Testis (tissue), 2 donors: ENCODE measurements at regions not wholly inside any gene's neighbourhood (a gene's known extent, or its start where the extent isn't known, plus 50 kb on each side); places are given as distances from the start of the nearest gene placed in this dataset.

Experiments
- DNase-seq: peaks from one replicate; pipeline ENCODE4 v3.0.0-alpha.2; 2019
- H3K27ac ChIP-seq, 2 donors: fragments of 200-600 bp; sonication (generic); one replicate each; pipeline ENCODE4 v1.5.1; 2019
- H3K27me3 ChIP-seq: fragments of 200-600 bp; sonication (generic); one replicate; pipeline ENCODE4 v1.5.1; 2019
- H3K36me3 ChIP-seq: fragments of 200-600 bp; sonication (generic); one replicate; pipeline ENCODE4 v1.5.1; 2017; ENCODE audit warnings: low read depth; ENCODE audit errors: missing control alignments
- H3K4me1 ChIP-seq: fragments of 200-600 bp; sonication (generic); one replicate; pipeline ENCODE4 v1.5.1; 2019
- H3K4me3 ChIP-seq, 2 donors: fragments of 200-600 bp; sonication (generic); one replicate each; pipeline ENCODE4 v1.5.1; 2017 to 2019
- H3K9me3 ChIP-seq: fragments of 200-600 bp; sonication (generic); one replicate; pipeline ENCODE4 v1.5.1; 2017
- POLR2A ChIP-seq: fragments of 450-650 bp; IDR thresholded peaks from one replicate; pipeline ENCODE4 v1.6.1; 2017; ENCODE audit warnings: antibody characterized with exemption, mild to moderate bottlenecking, moderate library complexity
- WGBS, 2 donors: methylation state at CpG; one replicate each; pipeline ENCODE4 v1.1.5; 2018; 5-methylcytosine and 5-hydroxymethylcytosine counted together
- intact Hi-C: fragments of 100-400 bp; cut with DNase I; formaldehyde crosslinking; loops from one replicate; pipeline ENCODE4 v1.15.1; 2023; ENCODE audit warnings: low total_unique reads
- TF ChIP-seq, protein P1 (sequence below), 3 experiments: fragments of 450-650 bp in 2 of 3; fragments of 200-600 bp in 1 of 3; sonication (generic) in 1 of 3; IDR thresholded peaks; one replicate each; pipeline ENCODE4 v1.5.1; 2016 to 2019; ENCODE audit warnings: antibody characterized with exemption in 3 of 3, mild to moderate bottlenecking in 2 of 3, moderate library complexity in 1 of 3

GRCh38 chr3:8191406-8191805 is 310.2 kb upstream of the LMCD1 start:
- H3K4me1 ChIP-seq: no peaks in the 10 kb centered on the region
- 90 to 93% methylated on average over 1 of the region's 1 CpG for WGBS, 2 donors
- no peak overlapping the region for H3K4me3 ChIP-seq
- no peak for TF ChIP-seq POLR2A
- TF ChIP-seq, protein P1, sequence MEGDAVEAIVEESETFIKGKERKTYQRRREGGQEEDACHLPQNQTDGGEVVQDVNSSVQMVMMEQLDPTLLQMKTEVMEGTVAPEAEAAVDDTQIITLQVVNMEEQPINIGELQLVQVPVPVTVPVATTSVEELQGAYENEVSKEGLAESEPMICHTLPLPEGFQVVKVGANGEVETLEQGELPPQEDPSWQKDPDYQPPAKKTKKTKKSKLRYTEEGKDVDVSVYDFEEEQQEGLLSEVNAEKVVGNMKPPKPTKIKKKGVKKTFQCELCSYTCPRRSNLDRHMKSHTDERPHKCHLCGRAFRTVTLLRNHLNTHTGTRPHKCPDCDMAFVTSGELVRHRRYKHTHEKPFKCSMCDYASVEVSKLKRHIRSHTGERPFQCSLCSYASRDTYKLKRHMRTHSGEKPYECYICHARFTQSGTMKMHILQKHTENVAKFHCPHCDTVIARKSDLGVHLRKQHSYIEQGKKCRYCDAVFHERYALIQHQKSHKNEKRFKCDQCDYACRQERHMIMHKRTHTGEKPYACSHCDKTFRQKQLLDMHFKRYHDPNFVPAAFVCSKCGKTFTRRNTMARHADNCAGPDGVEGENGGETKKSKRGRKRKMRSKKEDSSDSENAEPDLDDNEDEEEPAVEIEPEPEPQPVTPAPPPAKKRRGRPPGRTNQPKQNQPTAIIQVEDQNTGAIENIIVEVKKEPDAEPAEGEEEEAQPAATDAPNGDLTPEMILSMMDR (IDR thresholded peaks at IDR 0.05): no peak
- no peaks in the 10 kb centered on the region for H3K9me3 ChIP-seq
- no peaks in the 10 kb centered on the region for H3K36me3 ChIP-seq
- no peaks in the 10 kb centered on the region for H3K27me3 ChIP-seq
- no peak overlapping the region for H3K27ac ChIP-seq
- intact Hi-C loops: no loop called here
- DNase-seq: no peak

DNA sequence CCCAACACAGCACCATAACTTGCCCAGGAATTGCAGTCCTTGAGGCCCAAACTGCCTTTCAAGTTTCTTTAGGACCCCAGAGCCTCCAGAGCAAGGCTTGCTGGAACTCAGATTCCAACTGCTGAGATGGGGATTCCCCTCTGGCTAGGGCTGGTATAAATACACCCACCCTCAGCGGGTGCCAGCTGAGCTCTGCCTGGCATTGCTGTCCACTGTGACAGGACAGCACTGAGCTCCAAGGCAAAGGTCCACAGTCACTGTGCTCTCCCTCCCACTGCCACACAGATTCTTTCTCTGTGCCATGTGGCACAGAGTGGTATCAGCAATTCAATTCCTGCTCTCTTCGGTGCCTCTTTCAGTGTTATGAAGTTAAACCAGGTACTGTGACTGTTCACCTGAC is 304.2 kb upstream of the LMCD1 start:
- no peak for TF ChIP-seq POLR2A
- TF ChIP-seq, protein P1 (IDR thresholded peaks at IDR 0.05): no peak
- Histone ChIP-seq H3K9me3 (no peaks in the 10 kb centered on the region), H3K27me3 (no peaks in the 10 kb centered on the region), H3K36me3 (no peaks in the 10 kb centered on the region), H3K27ac (no peak overlapping the region), H3K4me3 (no peak overlapping the region), H3K4me1 (no peaks in the 10 kb centered on the region)
- DNase-seq: no peak
- 92 to 96% methylated on average over 2 of the region's 2 CpGs for WGBS, 2 donors
- intact Hi-C loops: no loop called here

DNA sequence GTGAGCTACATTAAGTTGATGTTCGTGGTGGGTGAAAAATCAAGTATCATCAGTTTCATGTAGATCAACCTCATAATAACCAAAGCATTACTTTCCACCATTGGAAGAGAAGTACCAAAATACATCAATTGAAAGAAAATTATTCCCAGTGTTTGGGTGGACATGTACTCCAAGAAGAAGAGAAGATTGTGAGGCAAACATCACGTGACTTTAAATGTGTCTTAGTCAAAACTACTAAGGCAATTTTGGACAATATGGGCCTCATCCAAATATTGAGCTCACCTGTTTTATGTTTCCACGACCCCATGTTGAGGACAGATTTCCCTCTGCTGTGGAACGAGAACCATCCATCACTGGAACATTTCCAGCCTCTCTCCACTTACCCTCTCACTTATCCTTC is 303.0 kb upstream of the LMCD1 start:
- TF ChIP-seq, protein P1 (IDR thresholded peaks at IDR 0.05): no peak
- no peak for TF ChIP-seq POLR2A
- Histone ChIP-seq H3K36me3 (no peaks in the 10 kb centered on the region), H3K9me3 (no peaks in the 10 kb centered on the region), H3K4me3 (no peak overlapping the region), H3K4me1 (no peaks in the 10 kb centered on the region), H3K27ac (no peak overlapping the region), H3K27me3 (no peaks in the 10 kb centered on the region)
- intact Hi-C loops: no loop called here
- WGBS, 2 donors: 81 to 95% methylated on average over 4 of the region's 4 CpGs
- DNase-seq: no peak

DNA sequence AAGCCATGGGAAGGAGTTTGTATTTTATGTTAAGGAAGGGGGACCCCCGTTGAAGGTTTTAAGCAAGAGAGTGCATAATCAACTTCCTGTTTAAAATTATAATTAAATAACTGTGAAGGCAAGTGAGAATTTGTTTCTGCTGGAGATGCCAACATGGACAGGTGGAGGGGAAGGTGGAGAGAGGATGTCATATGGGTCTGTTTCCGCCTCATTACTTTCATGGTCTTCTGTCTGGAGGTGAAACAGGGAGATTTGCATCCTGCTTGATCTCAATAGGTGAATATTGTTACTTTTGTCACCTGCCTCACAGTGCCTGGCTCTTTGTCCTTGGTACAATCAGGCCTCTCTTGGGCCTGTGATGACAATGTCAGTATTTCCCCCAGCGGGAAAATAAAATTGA is 300.6 kb upstream of the LMCD1 start:
- H3K36me3 ChIP-seq: no peaks in the 10 kb centered on the region
- intact Hi-C loops: no loop called here
- TF ChIP-seq, protein P1 (IDR thresholded peaks at IDR 0.05): no peak
- no peak for TF ChIP-seq POLR2A
- 87 to 90% methylated on average over 3 of the region's 3 CpGs for WGBS, 2 donors
- H3K4me1 ChIP-seq: no peaks in the 10 kb centered on the region
- no peaks in the 10 kb centered on the region for H3K27me3 ChIP-seq
- H3K9me3 ChIP-seq: no peaks in the 10 kb centered on the region
- no peak for DNase-seq
- no peak overlapping the region for H3K27ac ChIP-seq
- no peak overlapping the region for H3K4me3 ChIP-seq

- Histone ChIP-seq H3K9me3 (no peaks in the 10 kb centered on the region), H3K4me1 (no peaks in the 10 kb centered on the region), H3K4me3 (no peak overlapping the region), H3K27me3 (no peaks in the 10 kb centered on the region), H3K27ac (no peak overlapping the region), H3K36me3 (no peaks in the 10 kb centered on the region)
- intact Hi-C loops: no loop called here
- WGBS, 2 donors: 85 to 97% methylated on average over 4 of the region's 4 CpGs
- DNase-seq: no peak
- no peak for TF ChIP-seq POLR2A
- TF ChIP-seq, protein P1 (IDR thresholded peaks at IDR 0.05): no peak
These were observed 299.7 kb upstream of the LMCD1 start for GRCh38 chr3:8201886-8202285.
